Erythroblast (primary cell): ENCODE measurements at regions not wholly inside any gene's neighbourhood (a gene's known extent, or its start where the extent isn't known, plus 50 kb on each side); places are given as distances from the start of the nearest gene placed in this dataset.

ENCODE experiments used
- DNase-seq, 2 experiments: peaks; one replicate each; lab custom pipeline; 2025; lab: John Stamatoyannopoulos, UW
- GATA1 ChIP-seq: IDR thresholded peaks from 2 replicates; pipeline ENCODE4 v1.6.1; 2011; ENCODE audit warnings: low read depth, mild to moderate bottlenecking, control low read depth, low read length, moderate library complexity
- POLR2A ChIP-seq: IDR thresholded peaks from 2 replicates; pipeline ENCODE4 v1.6.1; 2011; ENCODE audit warnings: mild to moderate bottlenecking, low read length

- TF ChIP-seq POLR2A = no peak
- TF ChIP-seq GATA1 = no peak
- no peak for DNase-seq
Measured at GRCh38 chr2:136215449-136215848, 97.5 kb upstream of the CXCR4 start.

- peak; percentile 42 to 61 for DNase-seq
- TF ChIP-seq GATA1 (no peak), POLR2A (no peak)
Measured at GRCh38 chr2:136214307-136215200, 96.6 kb upstream of the CXCR4 start.

- no peak for TF ChIP-seq POLR2A
- no peak for DNase-seq
Measured at GRCh38 chr2:136213836-136214235, 95.9 kb upstream of the CXCR4 start.

- no peak for TF ChIP-seq GATA1
- TF ChIP-seq POLR2A = no peak
Measured at GRCh38 chr2:136212426-136213378, 94.8 kb upstream of the CXCR4 start.

GRCh38 chr2:136211701-136212100 is 93.8 kb upstream of the CXCR4 start:
- TF ChIP-seq POLR2A = no peak
- no peak for TF ChIP-seq GATA1
- peak in 1 of 2 experiments; percentile 13 for DNase-seq

More at GRCh38 chr2:136212426-136213378, 94.8 kb upstream of the CXCR4 start:
- DNase-seq = no peak

GRCh38 chr2:136210822-136211221 is 92.9 kb upstream of the CXCR4 start:
- DNase-seq = no peak
- TF ChIP-seq GATA1 (no peak), POLR2A (no peak)

- no peak for DNase-seq
- no peak for TF ChIP-seq POLR2A
- no peak for TF ChIP-seq GATA1
Measured at GRCh38 chr2:136210455-136210805, 92.5 kb upstream of the CXCR4 start.

DNA sequence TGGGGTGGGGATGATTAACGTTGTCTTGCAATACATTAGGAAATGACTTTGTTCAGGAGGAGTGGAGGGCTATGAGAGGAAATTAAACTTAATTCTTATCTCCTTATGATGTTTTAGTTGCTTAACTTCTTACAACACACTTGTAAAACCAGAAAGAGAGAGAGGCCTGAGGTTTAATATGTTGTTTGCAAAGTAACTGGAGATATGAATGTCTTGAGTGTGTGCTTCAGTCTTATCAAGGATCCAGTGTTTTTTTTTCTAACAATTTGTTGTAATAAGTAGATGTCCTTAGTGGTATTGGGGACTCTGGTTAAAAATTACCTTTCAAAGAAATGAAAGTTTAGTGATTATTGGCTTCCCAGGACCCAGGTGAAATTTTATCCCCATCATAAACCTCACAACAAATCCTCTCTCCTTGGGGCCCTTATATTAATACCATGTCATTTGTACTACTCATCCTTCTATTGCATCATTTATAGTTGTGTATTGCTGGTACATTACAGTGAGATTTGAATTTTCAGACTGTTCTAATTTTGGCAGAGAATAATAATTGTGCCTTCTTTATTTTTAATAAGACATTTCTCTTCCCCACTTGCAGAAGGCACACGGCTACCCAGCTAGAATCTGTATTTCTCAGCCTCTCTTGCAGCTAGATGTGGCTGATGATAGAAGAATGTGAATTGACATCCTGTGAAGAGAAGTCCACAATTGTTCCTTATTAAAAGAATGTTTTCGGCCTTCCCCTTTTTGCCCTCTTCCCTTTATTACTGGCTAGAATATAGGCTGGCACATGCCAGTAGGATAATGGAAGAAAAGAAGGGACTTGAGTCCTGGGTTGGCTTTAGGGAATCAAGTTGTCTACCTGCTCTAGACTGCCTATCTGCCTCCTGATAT is 91.9 kb upstream of the CXCR4 start:
- DNase-seq = no peak
- no peak for TF ChIP-seq POLR2A

DNA sequence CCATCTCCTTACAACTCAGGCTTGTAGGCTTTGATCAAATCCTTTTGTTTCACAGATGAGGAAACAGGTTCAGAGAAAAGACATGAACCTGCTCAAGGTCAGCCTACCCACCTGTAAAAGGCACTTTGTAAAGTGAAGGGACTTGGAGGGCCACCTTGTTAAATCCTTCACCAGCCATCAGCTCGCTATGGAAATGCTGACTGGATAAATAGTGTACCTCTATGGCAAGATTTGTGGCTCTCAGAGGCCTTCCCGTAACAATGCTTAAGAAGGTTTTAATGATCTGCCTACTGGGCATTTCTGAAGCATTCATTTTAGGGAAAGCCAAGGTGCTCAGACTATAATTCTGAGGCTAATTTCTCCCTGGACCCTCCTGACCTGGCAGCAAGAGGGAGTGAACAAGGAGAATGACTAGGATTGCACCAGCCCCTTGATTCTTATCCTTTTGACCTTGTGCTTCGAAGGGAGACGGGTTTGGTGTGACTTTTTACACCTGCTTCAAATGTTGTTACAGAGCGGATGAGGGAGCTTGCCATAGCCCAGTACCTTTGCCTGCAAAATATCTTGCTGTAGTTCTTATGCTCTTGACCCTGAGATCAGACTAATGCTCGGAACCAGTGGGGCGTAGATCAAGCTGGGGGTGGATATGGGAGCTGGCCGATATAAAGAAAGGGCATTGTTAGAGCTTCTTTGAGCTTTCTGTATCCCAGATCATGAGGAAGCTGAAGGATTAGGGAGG is 90.9 kb upstream of the CXCR4 start:
- TF ChIP-seq GATA1 = no peak
- no peak for TF ChIP-seq POLR2A
- no peak for DNase-seq

DNA sequence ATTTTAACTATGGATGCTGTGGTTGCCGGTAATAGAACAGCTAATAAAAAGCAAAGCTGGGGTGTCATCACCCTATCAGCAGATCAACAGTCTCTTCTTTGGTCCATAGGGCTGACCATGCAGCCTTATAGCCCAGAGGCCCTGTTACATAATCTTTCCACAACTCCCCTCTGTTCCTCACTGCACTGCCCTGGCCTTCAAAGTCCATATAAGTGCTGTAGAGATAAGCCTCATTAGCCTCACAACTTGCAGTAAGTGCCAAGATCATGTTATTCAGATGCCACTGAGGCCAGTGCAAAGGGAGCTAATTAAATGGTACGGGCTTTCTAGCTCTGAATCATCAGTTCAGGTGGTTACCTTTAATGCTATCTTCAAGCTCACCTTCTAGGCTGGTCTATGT is 89.7 kb upstream of the CXCR4 start:
- DNase-seq = no peak
- TF ChIP-seq POLR2A (no peak), GATA1 (no peak)

DNA sequence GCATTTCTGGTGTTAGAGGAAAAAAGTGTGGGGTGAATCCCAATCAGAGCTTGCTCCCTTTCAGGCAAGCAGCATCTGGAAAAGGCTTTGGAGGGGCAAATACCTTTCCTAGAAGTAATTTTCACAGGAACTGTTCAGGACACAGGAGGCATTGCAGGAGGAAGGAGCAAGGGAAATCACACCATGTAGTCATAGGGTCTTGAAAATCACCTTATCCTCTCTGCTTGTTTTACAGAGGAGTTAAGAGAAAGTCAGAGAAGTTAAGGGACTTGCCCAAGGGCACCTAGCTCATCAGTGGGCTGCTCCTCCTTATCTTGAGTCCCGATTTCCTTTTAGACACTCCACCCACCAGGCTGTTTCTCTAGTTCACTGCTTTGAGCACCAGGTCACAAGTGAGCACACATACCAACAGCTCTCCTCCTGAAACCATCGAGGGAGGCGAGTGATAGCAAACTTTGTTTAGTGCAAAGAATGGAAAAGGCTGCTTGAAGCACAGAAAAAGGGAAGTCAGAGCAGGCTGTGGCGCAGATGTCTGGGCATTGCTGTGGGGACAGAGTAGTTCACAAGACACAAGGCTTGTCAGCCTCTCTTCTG is 89.2 kb upstream of the CXCR4 start:
- no peak for DNase-seq
- TF ChIP-seq POLR2A (no peak), GATA1 (no peak)

DNA sequence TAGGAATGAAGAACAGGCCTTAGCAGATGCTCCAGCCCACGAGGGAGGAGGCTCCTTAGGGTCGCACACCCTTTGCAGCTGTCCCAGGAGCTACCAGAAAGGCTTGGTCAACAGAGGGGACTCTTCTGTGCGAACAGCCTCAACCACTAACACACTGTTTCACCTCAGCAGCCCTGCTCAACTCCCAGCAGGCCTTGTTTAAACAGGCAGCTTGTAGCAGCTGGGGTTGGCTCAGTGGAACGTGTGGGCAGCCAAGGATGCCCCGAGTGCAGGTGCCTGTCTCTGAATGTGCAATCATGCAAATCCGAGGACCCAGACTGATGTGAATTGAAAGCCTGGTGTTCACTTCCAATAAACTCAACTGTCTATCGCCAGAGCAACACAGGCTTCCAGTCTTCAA is 88.7 kb upstream of the CXCR4 start:
- DNase-seq = no peak

GRCh38 chr2:136205615-136206014 is 87.7 kb upstream of the CXCR4 start:
- TF ChIP-seq GATA1 = no peak
- no peak for TF ChIP-seq POLR2A
- no peak for DNase-seq

More for the DNA sequence above, 88.7 kb upstream of the CXCR4 start:
- no peak for TF ChIP-seq GATA1
- TF ChIP-seq POLR2A = no peak
